ENCODE measurements at regions not wholly inside any gene's neighbourhood (a gene's known extent, or its start where the extent isn't known, plus 50 kb on each side); places are given as distances from the start of the nearest gene placed in this dataset.
"Not testable (repeated sequence)": the region's sequence is repeated elsewhere in the genome, so short reads cannot be mapped to it uniquely, and the experiment has no call there.

GRCh38 chr20:47990507-47991150 is 205.3 kb upstream of the SULF2 start:
- no peaks in the 10 kb centered on the region for H3K27me3 ChIP-seq

GRCh38 chr20:47989957-47990356 is 204.7 kb upstream of the SULF2 start:
- H3K4me1 ChIP-seq (ENCODE audit: control insufficient read depth in 1 of 2, insufficient read depth in 1 of 2, low read depth in 1 of 2, low read length in 1 of 2), result no peaks in the 10 kb centered on the region
- H3K9me3 ChIP-seq, result no peaks in the 10 kb centered on the region
- H3K27ac ChIP-seq, result no peak overlapping the region
- no peak for TF ChIP-seq CTCF (IDR thresholded peaks at IDR 0.05)
- H3K27me3 ChIP-seq, result peaks cover 4% of the 10 kb centered on the region
- no peaks in the 10 kb centered on the region for H3K36me3 ChIP-seq
- H3K4me3 ChIP-seq (ENCODE audit: low read depth in 1 of 2, low read length in 1 of 2), result no peak overlapping the region

More at GRCh38 chr20:47990507-47991150, 205.3 kb upstream of the SULF2 start:
- Histone ChIP-seq H3K27ac (no peak overlapping the region), H3K4me3 (ENCODE audit: low read depth in 1 of 2, low read length in 1 of 2) (no peak overlapping the region), H3K36me3 (no peaks in the 10 kb centered on the region), H3K4me1 (ENCODE audit: control insufficient read depth in 1 of 2, insufficient read depth in 1 of 2, low read depth in 1 of 2, low read length in 1 of 2) (no peaks in the 10 kb centered on the region), H3K9me3 (no peaks in the 10 kb centered on the region)
- TF ChIP-seq CTCF (IDR thresholded peaks at IDR 0.05), result no peak

GRCh38 chr20:47988676-47989075 is 203.4 kb upstream of the SULF2 start:
- Histone ChIP-seq H3K4me1 (ENCODE audit: control insufficient read depth in 1 of 2, insufficient read depth in 1 of 2, low read depth in 1 of 2, low read length in 1 of 2) (no peaks in the 10 kb centered on the region), H3K9me3 (no peaks in the 10 kb centered on the region), H3K27ac (no peak overlapping the region), H3K4me3 (ENCODE audit: low read depth in 1 of 2, low read length in 1 of 2) (no peak overlapping the region), H3K36me3 (no peaks in the 10 kb centered on the region), H3K27me3 (peaks cover 4% of the 10 kb centered on the region)
- TF ChIP-seq CTCF (IDR thresholded peaks at IDR 0.05), result no peak

GRCh38 chr20:47985092-47985850 is 200.0 kb upstream of the SULF2 start:
- no peaks in the 10 kb centered on the region for H3K36me3 ChIP-seq
- no peak for TF ChIP-seq CTCF (IDR thresholded peaks at IDR 0.05)
- H3K27me3 ChIP-seq, result peaks cover 4% of the 10 kb centered on the region
- no peaks in the 10 kb centered on the region for H3K4me1 ChIP-seq (ENCODE audit: control insufficient read depth in 1 of 2, insufficient read depth in 1 of 2, low read depth in 1 of 2, low read length in 1 of 2)
- no peak overlapping the region for H3K27ac ChIP-seq
- H3K4me3 ChIP-seq (ENCODE audit: low read depth in 1 of 2, low read length in 1 of 2), result no peak overlapping the region
- H3K9me3 ChIP-seq, result no peaks in the 10 kb centered on the region

GRCh38 chr20:47984437-47984836 is 199.2 kb upstream of the SULF2 start:
- Histone ChIP-seq H3K27ac (no peak overlapping the region), H3K4me3 (ENCODE audit: low read depth in 1 of 2, low read length in 1 of 2) (no peak overlapping the region), H3K4me1 (ENCODE audit: control insufficient read depth in 1 of 2, insufficient read depth in 1 of 2, low read depth in 1 of 2, low read length in 1 of 2) (no peaks in the 10 kb centered on the region), H3K9me3 (no peaks in the 10 kb centered on the region), H3K36me3 (no peaks in the 10 kb centered on the region), H3K27me3 (peaks cover 10% of the 10 kb centered on the region)
- TF ChIP-seq CTCF (IDR thresholded peaks at IDR 0.05), result no peak

- H3K27ac ChIP-seq; H3K4me3 ChIP-seq (ENCODE audit: low read depth in 1 of 2, low read length in 1 of 2); H3K9me3 ChIP-seq; H3K36me3 ChIP-seq; H3K4me1 ChIP-seq (ENCODE audit: control insufficient read depth in 1 of 2, insufficient read depth in 1 of 2, low read depth in 1 of 2, low read length in 1 of 2): not testable (repeated sequence)
- peaks cover 17% of the 10 kb centered on the region for H3K27me3 ChIP-seq
Measured at GRCh38 chr20:47983642-47984041, 198.4 kb upstream of the SULF2 start.
